Caco-2 (cell line): ENCODE measurements at regions not wholly inside any gene's neighbourhood (a gene's known extent, or its start where the extent isn't known, plus 50 kb on each side); places are given as distances from the start of the nearest gene placed in this dataset.

Source experiments
- BruUV-seq: library from RNA; stranded (reverse); fragments of 400-500 nt; replicated peaks from 2 replicates; lab custom pipeline; 2021; lab: Mats Ljungman, UMichigan
- CTCF ChIA-PET: fragments of 300-600 bp; sonication (Branson Sonifier 250); formaldehyde crosslinking; loops from one replicate; lab custom pipeline; 2022; ENCODE audit warnings: antibody characterized with exemption; lab: Charles Lee
- POLR2A ChIA-PET: fragments of 300-600 bp; sonication (Branson Sonifier 250); formaldehyde crosslinking; loops from one replicate; lab custom pipeline; 2022; ENCODE audit warnings: antibody characterized with exemption; lab: Charles Lee
- DNase-seq, 2 experiments: peaks; one replicate each; pipeline versions ENCODE4 v3.0.0 to v3.0.0-alpha.2; 2020 to 2022
- H3K27me3 ChIP-seq: replicated peaks from 2 replicates; pipeline ENCODE4 v1.6.0; 2011; ENCODE audit warnings: low read length; ENCODE audit not compliant: control insufficient read depth, insufficient read depth
- H3K36me3 ChIP-seq: 2 replicates; pipeline ENCODE4 v1.5.1; 2011; ENCODE audit warnings: low read length; ENCODE audit not compliant: control insufficient read depth, insufficient read depth
- H3K4me1 ChIP-seq: fragments of 250-450 bp; sonication (Bioruptor Pico); 2 replicates; pipeline ENCODE4 v1.5.1; 2020; ENCODE audit warnings: mild to moderate bottlenecking
- H3K4me3 ChIP-seq: 2 replicates; pipeline ENCODE4 v1.5.1; 2011; ENCODE audit warnings: low read depth, mild to moderate bottlenecking, control low read depth, low read length
- H3K9me3 ChIP-seq: fragments of 250-450 bp; sonication (Bioruptor Pico); 2 replicates; pipeline ENCODE4 v1.5.1; 2020; ENCODE audit warnings: mild to moderate bottlenecking, moderate library complexity
- H3K27ac Mint-ChIP-seq: one replicate; pipeline ENCODE4 v1.8.0; 2022; ENCODE audit warnings: mixed read lengths; ENCODE audit not compliant: unreplicated experiment
- H3K27me3 Mint-ChIP-seq: one replicate; pipeline ENCODE4 v1.8.0; 2022; ENCODE audit warnings: mixed read lengths; ENCODE audit not compliant: insufficient read depth, unreplicated experiment
- H3K36me3 Mint-ChIP-seq: one replicate; pipeline ENCODE4 v1.8.0; 2022; ENCODE audit warnings: mild to moderate bottlenecking, mixed read lengths; ENCODE audit not compliant: insufficient read depth, unreplicated experiment
- H3K4me1 Mint-ChIP-seq: one replicate; pipeline ENCODE4 v1.8.0; 2022; ENCODE audit warnings: low read depth, mixed read lengths; ENCODE audit not compliant: unreplicated experiment
- H3K4me3 Mint-ChIP-seq: one replicate; pipeline ENCODE4 v1.8.0; 2022; ENCODE audit warnings: mild to moderate bottlenecking, moderate library complexity, mixed read lengths; ENCODE audit not compliant: unreplicated experiment
- H3K9me3 Mint-ChIP-seq: one replicate; pipeline ENCODE4 v1.8.0; 2022; ENCODE audit warnings: mixed read lengths; ENCODE audit not compliant: unreplicated experiment
- intact Hi-C: fragments of 100-400 bp; cut with micrococcal nuclease; formaldehyde crosslinking; loops from one replicate; pipeline ENCODE4 v1.10.0; 2022; ENCODE audit not compliant: unreplicated experiment
- TF ChIP-seq, protein P1 (sequence below), 2 experiments: fragments of 200-600 bp in 1 of 2; IDR thresholded peaks; 1 replicate in 1 of 2; 2 replicates in 1 of 2; pipeline versions ENCODE4 v1.5.1 to v1.8.0; 2011 to 2022; ENCODE audit warnings: antibody characterized with exemption in 1 of 2, control low read depth in 1 of 2, inconsistent platforms in 1 of 2, low read depth in 1 of 2, low read length in 1 of 2, mild to moderate bottlenecking in 1 of 2, moderate library complexity in 1 of 2; ENCODE audit not compliant: insufficient read depth in 1 of 2, severe bottlenecking in 1 of 2, unreplicated experiment in 1 of 2

- TF ChIP-seq, protein P1, sequence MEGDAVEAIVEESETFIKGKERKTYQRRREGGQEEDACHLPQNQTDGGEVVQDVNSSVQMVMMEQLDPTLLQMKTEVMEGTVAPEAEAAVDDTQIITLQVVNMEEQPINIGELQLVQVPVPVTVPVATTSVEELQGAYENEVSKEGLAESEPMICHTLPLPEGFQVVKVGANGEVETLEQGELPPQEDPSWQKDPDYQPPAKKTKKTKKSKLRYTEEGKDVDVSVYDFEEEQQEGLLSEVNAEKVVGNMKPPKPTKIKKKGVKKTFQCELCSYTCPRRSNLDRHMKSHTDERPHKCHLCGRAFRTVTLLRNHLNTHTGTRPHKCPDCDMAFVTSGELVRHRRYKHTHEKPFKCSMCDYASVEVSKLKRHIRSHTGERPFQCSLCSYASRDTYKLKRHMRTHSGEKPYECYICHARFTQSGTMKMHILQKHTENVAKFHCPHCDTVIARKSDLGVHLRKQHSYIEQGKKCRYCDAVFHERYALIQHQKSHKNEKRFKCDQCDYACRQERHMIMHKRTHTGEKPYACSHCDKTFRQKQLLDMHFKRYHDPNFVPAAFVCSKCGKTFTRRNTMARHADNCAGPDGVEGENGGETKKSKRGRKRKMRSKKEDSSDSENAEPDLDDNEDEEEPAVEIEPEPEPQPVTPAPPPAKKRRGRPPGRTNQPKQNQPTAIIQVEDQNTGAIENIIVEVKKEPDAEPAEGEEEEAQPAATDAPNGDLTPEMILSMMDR (IDR thresholded peaks at IDR 0.05; ENCODE audit: insufficient read depth in 1 of 2, low read depth in 1 of 2, low read length in 1 of 2, severe bottlenecking in 1 of 2, unreplicated experiment in 1 of 2) = no peak
- peak overlapping the region; percentile 75 for H3K27ac Mint-ChIP-seq
- H3K4me3 Mint-ChIP-seq = no peak overlapping the region
- BruUV-seq = TSS peak; percentile 86
- intact Hi-C loops = no loop called here
- ChIA-PET CTCF (no interaction called here), POLR2A (no interaction called here)
- H3K9me3 Mint-ChIP-seq = peaks cover 9% of the 10 kb centered on the region
- no peak for DNase-seq
- H3K4me1 ChIP-seq = peaks cover 67% of the 10 kb centered on the region
- no peak overlapping the region for H3K4me3 ChIP-seq
- peaks cover 5% of the 10 kb centered on the region for H3K36me3 Mint-ChIP-seq
- no peaks in the 10 kb centered on the region for H3K9me3 ChIP-seq
- no peaks in the 10 kb centered on the region; the same call in 1 of the 2 replicates for H3K36me3 ChIP-seq
- H3K27me3 ChIP-seq = no peaks in the 10 kb centered on the region
- peaks cover 40% of the 10 kb centered on the region for H3K4me1 Mint-ChIP-seq
- no peaks in the 10 kb centered on the region for H3K27me3 Mint-ChIP-seq
These were observed 106.6 kb upstream of the PITX1 start for GRCh38 chr5:135140446-135141204.

DNA sequence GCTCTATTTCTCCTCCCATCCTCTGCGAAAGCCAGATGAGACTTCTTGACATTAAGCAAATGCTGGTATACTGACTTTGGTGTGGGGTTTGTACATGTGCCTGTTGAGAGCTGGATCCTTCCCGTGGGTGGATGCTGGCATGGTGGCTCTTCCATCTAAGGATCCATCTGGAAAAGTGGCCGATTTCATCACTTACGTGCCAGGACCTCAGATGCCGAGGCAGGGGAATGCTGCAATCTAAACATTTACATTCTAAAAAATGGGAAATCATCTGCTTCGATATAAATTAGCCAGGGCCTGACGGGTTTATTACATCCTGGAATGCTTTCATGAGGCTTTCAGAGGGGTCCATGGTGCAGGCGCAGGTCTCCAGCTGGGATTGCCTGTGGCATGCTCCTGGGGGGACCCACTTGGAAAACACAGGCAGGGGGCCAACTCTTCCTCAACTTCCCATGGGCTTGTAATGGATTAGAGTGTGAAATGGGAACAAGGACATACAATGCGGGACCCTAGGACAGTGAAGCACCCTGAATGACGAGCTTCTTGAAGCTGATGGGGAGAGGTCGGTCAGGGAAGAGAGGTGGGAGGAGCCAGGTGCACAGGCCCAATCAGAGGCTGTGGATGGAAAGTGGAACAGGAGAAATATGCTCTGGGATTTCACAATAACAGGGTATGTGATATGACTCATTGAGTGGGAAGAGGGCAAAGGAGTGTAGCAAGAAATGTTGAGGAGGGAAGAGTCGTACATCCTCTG lies 105.5 kb upstream of the PITX1 start:
- Mint-ChIP-seq H3K27me3 (no peaks in the 10 kb centered on the region), H3K27ac (peak overlapping the region; percentile 75), H3K36me3 (peaks cover 5% of the 10 kb centered on the region), H3K4me3 (peak overlapping the region; percentile 55), H3K9me3 (peaks cover 5% of the 10 kb centered on the region), H3K4me1 (peaks cover 47% of the 10 kb centered on the region)
- CTCF ChIA-PET = interaction anchor here (1.0 kb wide), 1 partner anchor 47 kb away, joined by 4 read pairs; no protein-coding TSS in a partner anchor
- DNase-seq = peak; percentile 83 to 91
- TF ChIP-seq, protein P1 (IDR thresholded peaks at IDR 0.05; ENCODE audit: insufficient read depth in 1 of 2, low read depth in 1 of 2, low read length in 1 of 2, severe bottlenecking in 1 of 2, unreplicated experiment in 1 of 2) = no peak
- no peaks in the 10 kb centered on the region for H3K27me3 ChIP-seq
- no peaks in the 10 kb centered on the region; the same call in 1 of the 2 replicates for H3K36me3 ChIP-seq
- POLR2A ChIA-PET = interaction anchor here (0.6 kb wide), 1 partner anchor 130 kb away, joined by 4 read pairs; no protein-coding TSS in a partner anchor
- intact Hi-C loops = loop anchor here (10.0 kb wide), 1 partner anchor 165 kb away; no protein-coding TSS in a partner anchor
- H3K9me3 ChIP-seq = no peaks in the 10 kb centered on the region
- H3K4me3 ChIP-seq = no peak overlapping the region
- H3K4me1 ChIP-seq = peaks cover 76% of the 10 kb centered on the region
- TSS peak; percentile 96 for BruUV-seq

GRCh38 chr5:135138116-135138850 lies 104.3 kb upstream of the PITX1 start:
- H3K27ac Mint-ChIP-seq = no peak overlapping the region
- no peak for DNase-seq
- CTCF ChIA-PET = no interaction called here
- no TSS peak for BruUV-seq
- TF ChIP-seq, protein P1 (IDR thresholded peaks at IDR 0.05; ENCODE audit: insufficient read depth in 1 of 2, low read depth in 1 of 2, low read length in 1 of 2, severe bottlenecking in 1 of 2, unreplicated experiment in 1 of 2) = no peak
- Histone ChIP-seq H3K27me3 (no peaks in the 10 kb centered on the region), H3K4me3 (no peak overlapping the region), H3K36me3 (no peaks in the 10 kb centered on the region; the same call in 1 of the 2 replicates), H3K4me1 (peaks cover 86% of the 10 kb centered on the region), H3K9me3 (no peaks in the 10 kb centered on the region)
- H3K9me3 Mint-ChIP-seq = no peaks in the 10 kb centered on the region
- intact Hi-C loops = loop anchor here (10.0 kb wide), 1 partner anchor 167 kb away; no protein-coding TSS in a partner anchor
- H3K4me1 Mint-ChIP-seq = peaks cover 60% of the 10 kb centered on the region
- no peak overlapping the region for H3K4me3 Mint-ChIP-seq
- POLR2A ChIA-PET = no interaction called here
- H3K27me3 Mint-ChIP-seq = no peaks in the 10 kb centered on the region
- H3K36me3 Mint-ChIP-seq = peaks cover 8% of the 10 kb centered on the region
